OCI-M2 (cell line): ENCODE measurements at regions not wholly inside any gene's neighbourhood (a gene's known extent, or its start where the extent isn't known, plus 50 kb on each side); places are given as distances from the start of the nearest gene placed in this dataset.
"Not testable (repeated sequence)": the region's sequence is repeated elsewhere in the genome, so short reads cannot be mapped to it uniquely, and the experiment has no call there.

Experiments used
- DNase-seq: peaks from one replicate; lab custom pipeline; 2025; ENCODE audit not compliant: unreplicated experiment; lab: John Stamatoyannopoulos, UW

DNA sequence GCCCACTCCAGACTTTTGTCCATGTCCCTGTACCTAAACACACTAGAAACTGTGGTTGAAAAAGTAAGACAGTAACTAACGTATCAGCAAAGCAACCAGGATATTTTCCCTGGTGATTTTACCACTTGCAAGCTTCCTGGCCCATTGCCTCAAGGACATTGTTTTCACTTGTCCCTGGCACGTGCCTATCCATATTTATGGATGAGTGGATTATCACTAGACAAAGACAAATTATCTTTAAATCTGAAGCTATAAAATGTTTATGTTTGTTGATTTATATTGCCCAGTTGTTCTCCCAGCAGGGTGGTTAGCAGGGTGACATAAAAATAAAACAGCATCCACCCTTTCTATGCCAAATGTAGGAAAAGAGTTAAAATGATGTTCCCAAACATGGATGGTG lies 93.2 kb upstream of the STEAP1 start:
- no peak for DNase-seq

- no peak for DNase-seq
Observed at GRCh38 chr7:90064370-90064769, 89.9 kb upstream of the STEAP1 start.

- DNase-seq: no peak
Observed at GRCh38 chr7:90067171-90067570, 87.1 kb upstream of the STEAP1 start.

GRCh38 chr7:90070238-90070637 lies 84.0 kb upstream of the STEAP1 start:
- DNase-seq: not testable (repeated sequence)

- no peak for DNase-seq
Observed at GRCh38 chr7:90078921-90079320, 75.3 kb upstream of the STEAP1 start.

- DNase-seq: no peak
Observed at GRCh38 chr7:90081621-90082020, 72.6 kb upstream of the STEAP1 start.

- no peak for DNase-seq
Observed at GRCh38 chr7:90092506-90092905, 61.8 kb upstream of the STEAP1 start.

DNA sequence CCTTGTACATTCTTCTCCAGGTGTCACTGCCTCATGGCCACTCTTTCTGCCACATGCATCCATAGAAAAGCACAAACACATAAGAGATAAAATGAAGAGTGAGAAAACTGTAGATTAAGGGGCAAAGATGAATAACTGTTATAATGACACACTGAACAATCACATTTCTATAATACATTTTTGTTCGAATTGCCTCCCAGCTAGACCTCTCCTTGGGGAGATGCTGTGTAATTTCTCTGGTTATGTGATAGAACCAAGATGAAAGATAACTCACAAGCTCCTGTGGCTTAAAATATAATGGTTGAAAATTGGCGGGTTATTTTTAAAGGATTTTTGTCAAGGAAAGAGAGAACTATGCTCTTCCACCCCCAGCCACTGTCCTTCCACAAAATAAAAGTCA lies 60.2 kb upstream of the STEAP1 start:
- DNase-seq: no peak
